ENCODE measurements at regions not wholly inside any gene's neighbourhood (a gene's known extent, or its start where the extent isn't known, plus 50 kb on each side); places are given as distances from the start of the nearest gene placed in this dataset.

DNA sequence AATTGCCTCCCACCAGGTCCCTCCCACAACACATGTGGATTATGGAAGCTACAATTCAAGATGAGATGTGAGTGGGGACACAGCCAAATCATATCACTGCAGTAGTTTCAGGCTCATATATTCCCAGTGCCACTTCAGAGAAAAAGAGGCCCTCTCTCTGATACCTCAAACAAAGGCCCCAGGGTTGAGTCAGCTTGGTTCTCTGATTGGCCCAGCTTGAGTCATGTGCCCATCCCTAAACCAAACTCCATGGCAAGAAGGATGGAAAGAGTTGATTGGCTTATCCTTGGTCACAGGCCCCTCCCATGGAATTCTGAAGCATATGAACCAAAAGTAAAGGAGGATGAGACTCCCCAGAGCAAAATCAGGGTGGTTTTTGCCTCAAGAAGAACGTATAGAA lies 75.9 kb upstream of the IRX6 start:
- DNase-seq (ENCODE audit: low spot score) (no peak), ATAC-seq (ENCODE audit: insufficient number of reproducible peaks, low FRiP score, low read depth) (no peak)
- Histone ChIP-seq H3K9me3 (no peaks in the 10 kb centered on the region), H3K27me3 (replicated peaks; ENCODE audit: insufficient read depth) (no peaks in the 10 kb centered on the region), H3K36me3 (no peaks in the 10 kb centered on the region), H3K4me3 (no peak overlapping the region), H3K27ac (no peak overlapping the region), H3K4me1 (ENCODE audit: control insufficient read depth in 1 of 2, low read depth in 2 of 2) (no peaks in the 10 kb centered on the region)
- no peak for TF ChIP-seq CTCF (IDR thresholded peaks at IDR 0.05)

GRCh38 chr16:55248494-55248893 lies 75.5 kb upstream of the IRX6 start:
- no peak for DNase-seq (ENCODE audit: low spot score)
- Histone ChIP-seq H3K27ac (no peak overlapping the region), H3K36me3 (no peaks in the 10 kb centered on the region), H3K9me3 (no peaks in the 10 kb centered on the region), H3K4me1 (ENCODE audit: control insufficient read depth in 1 of 2, low read depth in 2 of 2) (no peaks in the 10 kb centered on the region), H3K27me3 (replicated peaks; ENCODE audit: insufficient read depth) (no peaks in the 10 kb centered on the region), H3K4me3 (no peak overlapping the region)
- no peak for TF ChIP-seq CTCF (IDR thresholded peaks at IDR 0.05)
- no peak for ATAC-seq (ENCODE audit: insufficient number of reproducible peaks, low FRiP score, low read depth)

DNA sequence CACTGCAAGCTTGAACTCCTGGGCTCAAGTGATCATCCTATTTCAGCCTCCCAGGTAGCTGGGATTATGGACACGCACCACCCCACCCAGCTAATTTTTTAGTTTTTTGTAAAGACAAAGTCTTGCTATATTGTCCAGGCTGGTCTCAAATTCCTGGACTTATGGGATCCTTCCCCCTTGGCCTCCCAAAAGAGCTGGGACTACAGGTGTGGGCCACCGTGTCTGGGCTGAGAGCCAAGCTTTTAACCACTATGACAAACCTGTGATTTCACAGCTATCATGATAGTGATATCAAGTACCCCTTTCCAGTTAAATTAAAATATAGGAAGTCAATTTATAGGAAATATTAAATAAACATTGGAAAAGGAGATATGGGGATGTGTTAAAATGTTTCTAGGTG lies 74.6 kb upstream of the IRX6 start:
- DNase-seq (ENCODE audit: low spot score) (no peak), ATAC-seq (ENCODE audit: insufficient number of reproducible peaks, low FRiP score, low read depth) (no peak)
- Histone ChIP-seq H3K27me3 (replicated peaks; ENCODE audit: insufficient read depth) (no peaks in the 10 kb centered on the region), H3K27ac (no peak overlapping the region), H3K4me1 (ENCODE audit: control insufficient read depth in 1 of 2, low read depth in 2 of 2) (no peaks in the 10 kb centered on the region), H3K9me3 (no peaks in the 10 kb centered on the region), H3K4me3 (no peak overlapping the region), H3K36me3 (no peaks in the 10 kb centered on the region)
- no peak for TF ChIP-seq CTCF (IDR thresholded peaks at IDR 0.05)

- no peak for TF ChIP-seq CTCF (IDR thresholded peaks at IDR 0.05)
- no peaks in the 10 kb centered on the region for H3K9me3 ChIP-seq
- H3K27me3 ChIP-seq (replicated peaks; ENCODE audit: insufficient read depth): no peaks in the 10 kb centered on the region
- H3K36me3 ChIP-seq: no peaks in the 10 kb centered on the region
- no peak for DNase-seq (ENCODE audit: low spot score)
- H3K27ac ChIP-seq: no peak overlapping the region
- H3K4me1 ChIP-seq (ENCODE audit: control insufficient read depth in 1 of 2, low read depth in 2 of 2): no peaks in the 10 kb centered on the region
- ATAC-seq (ENCODE audit: insufficient number of reproducible peaks, low FRiP score, low read depth): no peak
- H3K4me3 ChIP-seq: no peak overlapping the region
Measured at GRCh38 chr16:55249936-55250335, 74.1 kb upstream of the IRX6 start.

DNA sequence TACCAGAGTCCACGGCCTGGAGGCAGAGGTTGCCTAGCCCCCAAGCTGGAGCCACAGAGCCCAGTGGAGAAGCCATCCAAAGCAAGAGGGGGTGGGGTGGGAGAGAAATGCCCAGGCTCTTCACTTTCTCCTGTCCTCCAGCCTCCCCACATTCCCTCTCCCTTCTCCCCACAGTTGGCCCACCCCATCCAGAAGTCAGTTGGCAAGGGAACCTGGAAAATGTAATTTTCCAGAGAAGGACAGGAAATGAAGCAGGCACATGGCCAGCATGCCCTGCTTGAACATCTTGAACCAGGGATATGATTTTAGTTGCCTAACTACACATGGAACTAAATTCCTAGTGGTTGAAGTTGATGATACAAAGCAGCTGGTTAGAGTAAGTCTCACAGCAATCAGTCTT lies 73.3 kb upstream of the IRX6 start:
- H3K9me3 ChIP-seq: no peaks in the 10 kb centered on the region
- no peaks in the 10 kb centered on the region for H3K4me1 ChIP-seq (ENCODE audit: control insufficient read depth in 1 of 2, low read depth in 2 of 2)
- DNase-seq (ENCODE audit: low spot score): no peak
- no peak overlapping the region for H3K4me3 ChIP-seq
- H3K36me3 ChIP-seq: no peaks in the 10 kb centered on the region
- no peak for ATAC-seq (ENCODE audit: insufficient number of reproducible peaks, low FRiP score, low read depth)
- TF ChIP-seq CTCF (IDR thresholded peaks at IDR 0.05): no peak
- H3K27ac ChIP-seq: no peak overlapping the region
- H3K27me3 ChIP-seq (replicated peaks; ENCODE audit: insufficient read depth): no peaks in the 10 kb centered on the region

Data from thoracic aorta (tissue), 2 donors.